Testis (tissue), 2 donors: ENCODE measurements at regions not wholly inside any gene's neighbourhood (a gene's known extent, or its start where the extent isn't known, plus 50 kb on each side); places are given as distances from the start of the nearest gene placed in this dataset.

Source experiments
- DNase-seq: peaks from one replicate; pipeline ENCODE4 v3.0.0-alpha.2; 2019
- H3K27ac ChIP-seq, 2 donors: fragments of 200-600 bp; sonication (generic); one replicate each; pipeline ENCODE4 v1.5.1; 2019
- H3K27me3 ChIP-seq: fragments of 200-600 bp; sonication (generic); one replicate; pipeline ENCODE4 v1.5.1; 2019
- H3K36me3 ChIP-seq: fragments of 200-600 bp; sonication (generic); one replicate; pipeline ENCODE4 v1.5.1; 2017; ENCODE audit warnings: low read depth; ENCODE audit errors: missing control alignments
- H3K4me1 ChIP-seq: fragments of 200-600 bp; sonication (generic); one replicate; pipeline ENCODE4 v1.5.1; 2019
- H3K4me3 ChIP-seq, 2 donors: fragments of 200-600 bp; sonication (generic); one replicate each; pipeline ENCODE4 v1.5.1; 2017 to 2019
- H3K9me3 ChIP-seq: fragments of 200-600 bp; sonication (generic); one replicate; pipeline ENCODE4 v1.5.1; 2017
- POLR2A ChIP-seq: fragments of 450-650 bp; IDR thresholded peaks from one replicate; pipeline ENCODE4 v1.6.1; 2017; ENCODE audit warnings: antibody characterized with exemption, mild to moderate bottlenecking, moderate library complexity
- WGBS, 2 donors: methylation state at CpG; one replicate each; pipeline ENCODE4 v1.1.5; 2018; 5-methylcytosine and 5-hydroxymethylcytosine counted together
- intact Hi-C: fragments of 100-400 bp; cut with DNase I; formaldehyde crosslinking; loops from one replicate; pipeline ENCODE4 v1.15.1; 2023; ENCODE audit warnings: low total_unique reads
- TF ChIP-seq, protein P1 (sequence below), 3 experiments: fragments of 450-650 bp in 2 of 3; fragments of 200-600 bp in 1 of 3; sonication (generic) in 1 of 3; IDR thresholded peaks; one replicate each; pipeline ENCODE4 v1.5.1; 2016 to 2019; ENCODE audit warnings: antibody characterized with exemption in 3 of 3, mild to moderate bottlenecking in 2 of 3, moderate library complexity in 1 of 3

DNA sequence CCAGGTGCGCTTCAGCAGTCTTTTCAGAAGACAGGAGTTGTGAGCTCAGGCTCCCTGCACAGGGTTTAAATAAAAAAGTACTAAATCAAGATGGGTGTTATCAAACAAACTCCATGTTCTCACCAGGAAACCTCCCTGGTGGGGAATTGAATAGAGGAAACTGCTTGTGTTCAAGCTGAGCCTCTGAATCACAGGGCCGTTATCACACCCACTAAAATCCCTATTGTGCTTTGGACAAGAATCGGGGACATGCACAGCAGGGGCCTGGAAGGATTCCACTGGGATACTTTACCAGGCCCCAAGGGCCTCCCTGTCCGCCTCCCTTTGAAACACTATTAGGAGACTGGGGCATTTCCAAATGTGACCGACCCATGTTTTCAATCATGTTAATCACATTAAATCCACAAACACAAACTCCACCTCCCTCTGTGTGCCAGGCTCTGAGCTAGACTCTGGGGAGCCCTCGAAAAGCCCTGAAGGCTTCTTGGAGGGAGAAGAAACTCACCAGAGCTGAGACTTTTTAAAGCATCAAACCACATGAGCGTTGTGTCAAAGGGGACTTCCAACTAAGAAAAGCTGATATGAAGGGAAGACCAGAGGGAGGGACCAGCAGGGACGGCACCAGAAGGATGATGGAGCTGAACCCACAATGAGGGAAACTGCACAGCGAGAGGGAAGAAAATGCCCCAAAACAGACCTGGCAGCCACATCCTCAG, 458.7 kb upstream of the ID2 start:
- Histone ChIP-seq H3K36me3 (no peaks in the 10 kb centered on the region), H3K4me1 (no peaks in the 10 kb centered on the region), H3K27ac (no peak overlapping the region), H3K27me3 (no peaks in the 10 kb centered on the region), H3K4me3 (peak overlapping the region in 1 of 2 donors; percentile 21), H3K9me3 (no peaks in the 10 kb centered on the region)
- no peak for DNase-seq
- no peak for TF ChIP-seq POLR2A
- 74 to 83% methylated on average over 8 to 9 of the region's 9 CpGs for WGBS, 2 donors
- intact Hi-C loops = no loop called here

DNA sequence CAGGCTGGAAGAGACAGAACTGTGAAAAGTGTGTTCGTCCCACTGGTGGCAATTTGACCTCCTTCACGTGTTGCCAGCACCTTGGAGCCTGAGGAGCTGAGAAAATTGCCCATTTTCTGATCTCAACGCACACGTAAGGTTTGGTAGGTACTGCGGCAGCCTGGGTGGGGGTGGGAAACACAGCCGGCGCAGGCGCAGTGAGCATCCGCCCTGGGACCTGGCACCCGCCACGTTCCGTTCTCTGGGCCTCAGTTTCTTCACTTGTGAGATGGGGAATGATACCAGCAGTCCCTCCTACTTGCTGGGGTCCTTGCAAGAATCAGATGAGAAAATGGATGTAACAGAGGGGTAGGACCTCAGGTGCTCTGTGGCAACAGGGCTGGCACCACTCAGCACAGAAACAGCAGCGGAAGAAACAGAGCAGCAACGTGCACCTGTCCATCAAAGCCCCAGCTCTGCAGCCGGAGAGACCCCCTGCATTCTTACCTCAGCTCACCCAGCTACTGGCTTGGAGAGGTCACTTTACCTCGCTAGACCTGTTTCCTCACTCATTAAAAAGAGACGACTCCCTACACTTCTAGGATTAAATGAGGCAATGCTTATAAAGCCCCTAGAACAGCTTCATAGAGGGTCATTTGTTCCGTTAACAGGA, 458.0 kb upstream of the ID2 start:
- intact Hi-C loops = no loop called here
- DNase-seq = no peak

DNA sequence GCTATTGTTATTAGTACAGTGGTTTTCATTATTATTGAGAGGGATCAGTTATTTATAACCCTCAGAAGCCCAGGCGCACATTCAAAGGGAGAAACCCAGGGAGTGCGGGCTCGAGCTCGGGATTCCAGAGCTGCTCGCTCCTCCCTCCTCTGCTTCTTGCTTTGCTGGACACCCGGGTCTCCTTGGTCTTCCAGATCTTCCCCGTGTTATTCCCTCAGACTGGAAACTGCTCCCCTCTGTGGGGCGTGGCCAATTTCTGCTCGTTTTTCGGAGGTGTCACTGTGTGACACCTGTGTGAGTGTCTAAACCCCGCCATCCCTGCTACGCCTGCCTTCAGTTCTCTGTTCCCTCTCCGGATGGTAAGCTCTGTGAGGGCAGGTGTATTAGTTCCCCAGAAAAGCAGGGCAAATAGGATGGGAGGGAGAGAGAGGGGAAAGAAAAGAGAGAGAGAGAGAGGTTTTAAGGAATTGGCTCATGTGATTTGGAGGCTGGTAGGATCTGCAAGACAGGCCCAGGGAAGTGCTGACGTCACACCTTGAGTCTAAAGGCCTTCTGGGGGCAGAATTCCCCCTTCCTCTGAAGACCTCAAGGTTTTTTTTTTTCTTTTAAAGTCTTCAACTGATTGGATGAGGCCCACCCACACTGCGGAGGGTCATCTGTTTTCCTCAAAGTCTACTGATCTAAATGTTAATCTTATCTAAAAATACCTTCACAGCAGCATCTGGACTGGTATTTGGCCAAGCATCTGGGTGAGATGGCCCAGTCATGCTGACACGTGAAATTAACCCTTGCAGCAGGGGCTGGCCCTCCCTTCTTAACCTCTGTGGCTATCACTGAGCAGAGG, 457.3 kb upstream of the ID2 start:
- Histone ChIP-seq H3K36me3 (no peaks in the 10 kb centered on the region), H3K4me3 (no peak overlapping the region), H3K4me1 (no peaks in the 10 kb centered on the region), H3K27me3 (no peaks in the 10 kb centered on the region), H3K27ac (no peak overlapping the region), H3K9me3 (no peaks in the 10 kb centered on the region)
- TF ChIP-seq POLR2A = no peak
- WGBS, 2 donors = 56 to 79% methylated on average over 16 of the region's 16 CpGs
- intact Hi-C loops = no loop called here
- no peak for DNase-seq

More for the DNA sequence above, 458.0 kb upstream of the ID2 start:
- no peaks in the 10 kb centered on the region for H3K9me3 ChIP-seq
- TF ChIP-seq POLR2A = no peak
- TF ChIP-seq, protein P1, sequence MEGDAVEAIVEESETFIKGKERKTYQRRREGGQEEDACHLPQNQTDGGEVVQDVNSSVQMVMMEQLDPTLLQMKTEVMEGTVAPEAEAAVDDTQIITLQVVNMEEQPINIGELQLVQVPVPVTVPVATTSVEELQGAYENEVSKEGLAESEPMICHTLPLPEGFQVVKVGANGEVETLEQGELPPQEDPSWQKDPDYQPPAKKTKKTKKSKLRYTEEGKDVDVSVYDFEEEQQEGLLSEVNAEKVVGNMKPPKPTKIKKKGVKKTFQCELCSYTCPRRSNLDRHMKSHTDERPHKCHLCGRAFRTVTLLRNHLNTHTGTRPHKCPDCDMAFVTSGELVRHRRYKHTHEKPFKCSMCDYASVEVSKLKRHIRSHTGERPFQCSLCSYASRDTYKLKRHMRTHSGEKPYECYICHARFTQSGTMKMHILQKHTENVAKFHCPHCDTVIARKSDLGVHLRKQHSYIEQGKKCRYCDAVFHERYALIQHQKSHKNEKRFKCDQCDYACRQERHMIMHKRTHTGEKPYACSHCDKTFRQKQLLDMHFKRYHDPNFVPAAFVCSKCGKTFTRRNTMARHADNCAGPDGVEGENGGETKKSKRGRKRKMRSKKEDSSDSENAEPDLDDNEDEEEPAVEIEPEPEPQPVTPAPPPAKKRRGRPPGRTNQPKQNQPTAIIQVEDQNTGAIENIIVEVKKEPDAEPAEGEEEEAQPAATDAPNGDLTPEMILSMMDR (IDR thresholded peaks at IDR 0.05) = no peak
- no peaks in the 10 kb centered on the region for H3K36me3 ChIP-seq
- peak overlapping the region in 1 of 2 donors; percentile 21 for H3K4me3 ChIP-seq
- no peak overlapping the region for H3K27ac ChIP-seq
- H3K4me1 ChIP-seq = no peaks in the 10 kb centered on the region
- no peaks in the 10 kb centered on the region for H3K27me3 ChIP-seq
- WGBS, 2 donors = 69 to 76% methylated on average over 13 to 18 of the region's 18 CpGs

DNA sequence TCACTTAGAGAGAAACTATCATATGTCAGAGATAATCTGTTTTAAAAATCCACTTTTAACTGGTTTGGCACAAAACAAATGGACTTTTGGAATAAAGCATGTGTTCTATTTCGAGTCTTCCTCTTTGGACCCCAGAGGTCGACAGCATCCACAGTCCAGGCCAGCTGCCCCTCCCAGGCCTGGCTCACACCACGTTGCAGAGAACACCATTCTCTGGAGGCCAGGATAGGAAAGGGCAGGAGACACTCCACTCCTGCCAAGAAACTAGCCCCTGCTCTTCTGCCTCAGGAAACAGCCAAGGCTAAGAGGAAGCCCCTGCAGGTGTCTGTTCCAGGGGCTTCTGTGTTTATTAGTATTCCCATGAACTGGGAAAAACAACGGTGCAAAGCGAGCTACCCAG, 456.6 kb upstream of the ID2 start:
- no peak overlapping the region for H3K27ac ChIP-seq
- WGBS, 2 donors = 39 to 45% methylated on average over 5 of the region's 5 CpGs
- no peak for TF ChIP-seq POLR2A
- TF ChIP-seq, protein P1 (IDR thresholded peaks at IDR 0.05) = no peak
- DNase-seq = peak; percentile 33
- no peaks in the 10 kb centered on the region for H3K36me3 ChIP-seq
- no peaks in the 10 kb centered on the region for H3K4me1 ChIP-seq
- H3K9me3 ChIP-seq = no peaks in the 10 kb centered on the region
- no peaks in the 10 kb centered on the region for H3K27me3 ChIP-seq
- H3K4me3 ChIP-seq = no peak overlapping the region
- intact Hi-C loops = no loop called here

DNA sequence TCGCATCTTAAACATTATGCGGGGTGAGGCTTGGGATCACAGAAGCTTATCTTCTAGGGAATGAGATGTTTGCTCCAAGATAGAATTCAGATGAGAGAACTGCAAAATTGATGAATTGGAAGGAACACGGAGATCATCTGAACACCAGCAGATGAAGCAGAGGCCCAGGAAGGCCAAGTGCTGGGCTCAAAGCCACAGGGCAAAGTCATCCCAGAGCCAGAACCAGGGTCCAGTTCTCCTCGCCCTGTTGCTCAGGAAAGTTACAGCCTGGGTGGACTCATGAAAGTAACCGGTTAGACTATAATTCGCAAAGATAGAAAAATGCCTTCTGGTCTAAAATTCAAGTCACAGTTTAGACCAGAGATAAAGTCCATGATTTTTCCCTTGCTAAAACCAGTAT, 456.1 kb upstream of the ID2 start:
- intact Hi-C loops = no loop called here
- H3K4me1 ChIP-seq = no peaks in the 10 kb centered on the region
- DNase-seq = no peak
- no peak overlapping the region for H3K4me3 ChIP-seq
- TF ChIP-seq, protein P1 (IDR thresholded peaks at IDR 0.05) = no peak
- no peak for TF ChIP-seq POLR2A
- 67 to 70% methylated on average over 6 of the region's 6 CpGs for WGBS, 2 donors
- H3K27me3 ChIP-seq = no peaks in the 10 kb centered on the region
- no peaks in the 10 kb centered on the region for H3K9me3 ChIP-seq
- no peak overlapping the region for H3K27ac ChIP-seq
- H3K36me3 ChIP-seq = no peaks in the 10 kb centered on the region
